MCF 10A (cell line): ENCODE measurements at regions not wholly inside any gene's neighbourhood (a gene's known extent, or its start where the extent isn't known, plus 50 kb on each side); places are given as distances from the start of the nearest gene placed in this dataset.
"Not testable (repeated sequence)": the region's sequence is repeated elsewhere in the genome, so short reads cannot be mapped to it uniquely, and the experiment has no call there.

ENCODE experiments used
- BruUV-seq: library from RNA; stranded (reverse); fragments of 400-500 nt; replicated peaks from 2 replicates; lab custom pipeline; 2021; lab: Mats Ljungman, UMichigan
- CTCF ChIA-PET: fragments of 300-600 bp; sonication (Branson Sonifier 250); formaldehyde crosslinking; extraction: SDS; loops from one replicate; lab custom pipeline; 2021; ENCODE audit warnings: antibody characterized with exemption, inconsistent platforms; lab: Yijun Ruan, JAX
- POLR2A ChIA-PET: fragments of 300-600, 350-650 bp; sonication (Branson Sonifier 250); formaldehyde crosslinking; extraction: SDS; loops from one replicate; lab custom pipeline; 2020; ENCODE audit warnings: antibody characterized with exemption, inconsistent platforms; lab: Yijun Ruan, JAX
- DNase-seq: peaks from one replicate; pipeline ENCODE4 v3.0.0-alpha.2; 2018; ENCODE audit not compliant: unreplicated experiment
- H3K27ac Mint-ChIP-seq: one replicate; pipeline ENCODE4 v1.8.0; 2022; ENCODE audit warnings: mild to moderate bottlenecking, low read depth, mixed read lengths; ENCODE audit not compliant: unreplicated experiment
- H3K27me3 Mint-ChIP-seq: one replicate; pipeline ENCODE4 v1.8.0; 2022; ENCODE audit warnings: mixed read lengths; ENCODE audit not compliant: insufficient read depth, unreplicated experiment
- H3K36me3 Mint-ChIP-seq: one replicate; pipeline ENCODE4 v1.8.0; 2022; ENCODE audit warnings: mild to moderate bottlenecking, moderate library complexity, mixed read lengths; ENCODE audit not compliant: insufficient read depth, unreplicated experiment
- H3K4me1 Mint-ChIP-seq: one replicate; pipeline ENCODE4 v1.8.0; 2022; ENCODE audit warnings: mixed read lengths; ENCODE audit not compliant: insufficient read depth, unreplicated experiment
- H3K4me3 Mint-ChIP-seq: one replicate; pipeline ENCODE4 v1.8.0; 2022; ENCODE audit warnings: mild to moderate bottlenecking, moderate library complexity, mixed read lengths; ENCODE audit not compliant: unreplicated experiment
- H3K9me3 Mint-ChIP-seq: one replicate; pipeline ENCODE4 v1.8.0; 2022; ENCODE audit warnings: mixed read lengths; ENCODE audit not compliant: unreplicated experiment
- intact Hi-C: fragments of 100-400 bp; cut with micrococcal nuclease; formaldehyde crosslinking; loops from 2 replicates; pipeline ENCODE4 v1.14.1; 2022
- TF ChIP-seq, protein P1 (sequence below): fragments of 200-600 bp; IDR thresholded peaks from one replicate; pipeline ENCODE4 v1.8.0; 2022; ENCODE audit warnings: antibody characterized with exemption, mild to moderate bottlenecking; ENCODE audit not compliant: unreplicated experiment

DNA sequence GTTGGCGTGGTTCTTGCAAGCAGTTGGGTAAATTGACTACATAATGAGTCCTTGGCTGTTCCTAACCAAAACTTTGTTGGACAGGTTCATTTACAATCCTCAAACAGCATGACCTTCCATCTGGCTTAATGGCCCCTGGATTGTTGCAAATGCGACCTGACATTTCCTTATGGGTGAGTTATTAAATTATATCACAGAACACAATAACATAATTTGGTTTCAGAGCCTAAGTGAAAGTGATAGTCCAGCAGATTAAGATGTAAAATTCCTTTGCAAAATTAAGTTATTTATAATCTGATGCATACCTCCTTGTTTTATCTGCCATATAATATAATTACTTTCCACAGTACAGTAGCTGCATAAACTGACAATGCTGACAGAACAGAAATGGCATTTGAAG lies 224.4 kb downstream of the TUSC1 start:
- H3K4me3 Mint-ChIP-seq, result no peak overlapping the region
- intact Hi-C loops, result no loop called here
- H3K27me3 Mint-ChIP-seq, result no peaks in the 10 kb centered on the region
- H3K9me3 Mint-ChIP-seq, result peaks cover 10% of the 10 kb centered on the region
- DNase-seq, result no peak
- H3K27ac Mint-ChIP-seq, result no peak overlapping the region
- POLR2A ChIA-PET, result no interaction called here
- CTCF ChIA-PET, result no interaction called here
- no TSS peak for BruUV-seq
- no peaks in the 10 kb centered on the region for H3K36me3 Mint-ChIP-seq
- TF ChIP-seq, protein P1, sequence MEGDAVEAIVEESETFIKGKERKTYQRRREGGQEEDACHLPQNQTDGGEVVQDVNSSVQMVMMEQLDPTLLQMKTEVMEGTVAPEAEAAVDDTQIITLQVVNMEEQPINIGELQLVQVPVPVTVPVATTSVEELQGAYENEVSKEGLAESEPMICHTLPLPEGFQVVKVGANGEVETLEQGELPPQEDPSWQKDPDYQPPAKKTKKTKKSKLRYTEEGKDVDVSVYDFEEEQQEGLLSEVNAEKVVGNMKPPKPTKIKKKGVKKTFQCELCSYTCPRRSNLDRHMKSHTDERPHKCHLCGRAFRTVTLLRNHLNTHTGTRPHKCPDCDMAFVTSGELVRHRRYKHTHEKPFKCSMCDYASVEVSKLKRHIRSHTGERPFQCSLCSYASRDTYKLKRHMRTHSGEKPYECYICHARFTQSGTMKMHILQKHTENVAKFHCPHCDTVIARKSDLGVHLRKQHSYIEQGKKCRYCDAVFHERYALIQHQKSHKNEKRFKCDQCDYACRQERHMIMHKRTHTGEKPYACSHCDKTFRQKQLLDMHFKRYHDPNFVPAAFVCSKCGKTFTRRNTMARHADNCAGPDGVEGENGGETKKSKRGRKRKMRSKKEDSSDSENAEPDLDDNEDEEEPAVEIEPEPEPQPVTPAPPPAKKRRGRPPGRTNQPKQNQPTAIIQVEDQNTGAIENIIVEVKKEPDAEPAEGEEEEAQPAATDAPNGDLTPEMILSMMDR, result no peak
- H3K4me1 Mint-ChIP-seq, result no peaks in the 10 kb centered on the region

DNA sequence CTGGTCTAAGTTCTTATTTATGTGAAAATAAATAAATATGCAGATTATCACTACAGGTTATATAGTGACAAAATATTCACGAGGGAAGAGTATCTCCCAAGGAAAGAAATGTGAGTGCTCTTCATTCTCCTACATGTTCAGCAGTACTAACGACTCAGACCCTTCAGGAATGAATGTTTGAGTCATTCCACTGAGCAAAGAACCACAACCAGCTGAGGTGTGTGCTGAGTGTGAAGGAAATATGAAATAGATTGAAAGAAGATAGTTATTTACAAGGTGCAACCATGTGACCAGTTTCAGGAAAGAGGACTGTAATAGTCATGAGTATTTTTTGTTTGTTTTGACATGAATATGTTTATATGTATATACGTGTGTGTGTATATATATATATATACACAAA lies 228.7 kb downstream of the TUSC1 start:
- no peaks in the 10 kb centered on the region for H3K36me3 Mint-ChIP-seq
- peak; percentile 1 for DNase-seq
- H3K27me3 Mint-ChIP-seq, result no peaks in the 10 kb centered on the region
- H3K4me3 Mint-ChIP-seq, result no peak overlapping the region
- H3K27ac Mint-ChIP-seq, result no peak overlapping the region
- no TSS peak for BruUV-seq
- POLR2A ChIA-PET, result no interaction called here
- CTCF ChIA-PET, result no interaction called here
- TF ChIP-seq, protein P1, result no peak
- intact Hi-C loops, result no loop called here
- no peaks in the 10 kb centered on the region for H3K4me1 Mint-ChIP-seq
- H3K9me3 Mint-ChIP-seq, result no peaks in the 10 kb centered on the region

DNA sequence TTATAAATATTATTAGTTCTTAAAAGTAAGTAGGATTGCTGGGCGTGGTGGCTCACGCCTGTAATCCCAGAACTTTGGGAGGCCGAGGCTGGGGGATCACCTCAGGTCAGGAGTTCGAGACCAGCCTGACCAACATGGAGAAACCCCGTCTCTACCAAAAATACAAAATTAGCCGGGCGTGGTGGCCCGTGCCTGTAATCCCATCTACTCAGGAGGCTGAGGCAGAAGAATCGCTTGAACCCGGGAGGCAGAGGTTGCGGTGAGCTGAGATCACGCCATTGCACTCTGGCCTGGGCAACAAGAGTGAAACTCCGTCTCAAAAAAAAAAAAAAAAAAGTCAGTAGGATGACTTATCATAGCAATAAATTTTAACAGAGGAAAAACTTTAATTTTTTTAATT lies 232.5 kb downstream of the TUSC1 start:
- CTCF ChIA-PET, POLR2A ChIA-PET, H3K27me3 Mint-ChIP-seq, intact Hi-C loops, BruUV-seq, H3K27ac Mint-ChIP-seq, DNase-seq, H3K36me3 Mint-ChIP-seq, H3K4me3 Mint-ChIP-seq, H3K4me1 Mint-ChIP-seq: not testable (repeated sequence)
- peaks cover 14% of the 10 kb centered on the region for H3K9me3 Mint-ChIP-seq

DNA sequence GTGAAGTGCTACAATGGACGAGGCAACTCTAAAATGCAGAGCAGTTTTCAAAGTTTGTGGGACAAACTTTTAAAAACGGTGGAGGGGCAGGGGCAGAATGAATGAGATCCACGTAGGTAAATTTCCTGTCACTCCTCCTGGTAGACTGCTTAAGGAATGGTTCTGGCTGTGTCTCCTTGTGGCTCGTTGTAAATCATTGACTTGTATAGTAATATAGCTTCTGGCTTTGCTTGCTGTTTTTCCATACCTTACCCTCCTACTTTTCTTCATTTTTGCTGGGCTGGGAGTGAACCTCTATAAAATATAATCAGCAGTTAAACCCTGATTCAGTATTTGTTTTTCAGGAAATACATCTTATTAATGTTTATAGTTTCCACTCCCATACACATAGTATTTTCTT lies 235.7 kb downstream of the TUSC1 start:
- BruUV-seq, result no TSS peak
- Mint-ChIP-seq H3K27me3 (no peaks in the 10 kb centered on the region), H3K9me3 (peaks cover 14% of the 10 kb centered on the region), H3K27ac (no peak overlapping the region), H3K36me3 (no peaks in the 10 kb centered on the region), H3K4me3 (no peak overlapping the region), H3K4me1 (no peaks in the 10 kb centered on the region)
- ChIA-PET CTCF (no interaction called here), POLR2A (no interaction called here)
- intact Hi-C loops, result no loop called here
- DNase-seq, result no peak
- TF ChIP-seq, protein P1, result no peak

DNA sequence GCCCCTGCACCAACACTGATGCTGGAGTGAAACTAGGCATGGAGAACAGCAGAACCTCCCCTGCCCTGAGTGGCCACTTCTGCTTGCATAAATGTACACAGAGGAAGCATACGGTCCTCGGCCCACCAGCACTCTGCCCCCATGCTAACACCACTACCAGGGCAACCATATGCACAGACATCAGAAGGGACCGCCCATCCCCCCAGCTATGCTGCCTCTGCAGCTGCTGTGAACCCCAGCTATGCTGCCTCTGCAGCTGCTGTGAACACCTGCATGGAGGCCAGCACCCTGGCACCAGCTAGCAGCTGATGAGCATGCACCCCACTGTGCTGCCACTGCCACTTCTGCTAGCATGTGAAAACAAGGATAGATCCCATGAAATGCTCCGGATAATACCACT lies 250.3 kb downstream of the TUSC1 start:
- Mint-ChIP-seq H3K36me3 (no peaks in the 10 kb centered on the region), H3K9me3 (peaks cover 38% of the 10 kb centered on the region), H3K27me3 (no peaks in the 10 kb centered on the region), H3K4me3 (no peak overlapping the region), H3K4me1 (no peaks in the 10 kb centered on the region), H3K27ac (no peak overlapping the region)
- intact Hi-C loops, result no loop called here
- POLR2A ChIA-PET, result no interaction called here
- TF ChIP-seq, protein P1, result no peak
- no TSS peak for BruUV-seq
- CTCF ChIA-PET, result interaction anchor here (0.6 to 1.6 kb wide), 2 partner anchors 11 to 623 kb away, joined by 3 to 4 read pairs; no protein-coding TSS in a partner anchor
- DNase-seq, result no peak
